Hepatic stellate cell (primary cell): ENCODE measurements at regions not wholly inside any gene's neighbourhood (a gene's known extent, or its start where the extent isn't known, plus 50 kb on each side); places are given as distances from the start of the nearest gene placed in this dataset.
A peak's percentile ranks its signal among the peaks of the same experiment; 100 is the strongest.

Source experiments
- DNase-seq: peaks from one replicate; pipeline ENCODE4 v3.0.0; 2011; ENCODE audit warnings: low spot score

- no peak for DNase-seq
Measured at GRCh38 chr5:163357636-163358035, 79.8 kb upstream of the CCNG1 start.

DNA sequence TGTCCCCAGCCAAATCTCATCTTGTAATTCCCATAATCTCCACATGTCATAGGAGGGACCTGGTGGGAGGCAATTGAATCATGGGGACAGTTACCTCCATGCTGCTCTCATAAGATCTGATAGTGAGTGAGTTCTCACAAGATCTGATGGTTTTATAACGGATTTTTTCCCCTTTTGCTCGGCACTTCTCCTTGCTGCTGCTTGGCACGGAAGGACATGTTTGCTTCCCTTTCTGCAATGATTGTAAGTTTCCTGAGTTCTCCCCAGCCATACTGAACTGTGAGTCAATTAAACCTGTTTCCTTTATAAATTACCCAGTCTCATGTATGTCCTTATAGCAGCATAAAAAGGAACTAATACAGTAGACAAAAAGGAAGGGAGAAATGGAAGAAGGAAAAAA, 76.7 kb upstream of the CCNG1 start:
- DNase-seq = no peak

DNA sequence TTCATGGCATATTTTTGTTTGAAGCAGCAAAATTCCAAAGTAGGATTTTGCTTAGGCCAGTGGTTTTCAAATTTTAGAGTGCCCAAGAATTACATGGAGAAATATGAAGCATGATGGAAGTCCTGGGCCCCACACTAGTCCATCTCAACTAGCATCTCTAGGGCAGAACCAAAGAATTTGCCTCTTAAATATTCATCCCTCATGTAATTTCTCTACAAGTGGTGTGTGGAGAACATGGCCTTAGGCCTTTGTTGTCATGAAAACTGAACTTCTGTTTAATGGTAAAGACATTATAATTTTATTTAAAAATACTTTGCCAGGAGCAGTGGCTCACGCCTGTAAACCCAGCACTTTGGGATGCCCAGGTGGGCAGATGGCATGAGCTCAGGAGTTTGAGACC, 75.9 kb upstream of the CCNG1 start:
- no peak for DNase-seq

GRCh38 chr5:163362840-163363371, 74.5 kb upstream of the CCNG1 start:
- DNase-seq = no peak

GRCh38 chr5:163363389-163363788, 74.0 kb upstream of the CCNG1 start:
- DNase-seq = no peak

DNA sequence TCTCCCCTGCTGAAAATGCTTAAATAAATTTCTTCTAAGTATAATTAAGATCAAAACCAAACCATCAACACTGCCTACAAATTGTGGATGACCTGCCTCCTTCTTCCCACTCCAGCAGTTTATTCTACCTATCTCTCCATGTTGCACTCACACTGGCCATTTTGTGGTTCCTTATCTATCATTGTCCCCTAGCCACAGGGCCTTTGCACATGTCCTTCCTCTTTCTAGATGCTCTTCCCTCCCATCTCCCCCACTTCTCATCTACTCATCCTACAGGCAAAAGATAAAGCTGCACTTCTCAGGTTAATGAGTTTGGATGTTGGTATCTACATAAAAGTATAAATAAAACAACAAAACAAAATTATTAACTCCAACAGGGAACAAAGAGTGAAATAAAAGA, 70.6 kb upstream of the CCNG1 start:
- no peak for DNase-seq

DNA sequence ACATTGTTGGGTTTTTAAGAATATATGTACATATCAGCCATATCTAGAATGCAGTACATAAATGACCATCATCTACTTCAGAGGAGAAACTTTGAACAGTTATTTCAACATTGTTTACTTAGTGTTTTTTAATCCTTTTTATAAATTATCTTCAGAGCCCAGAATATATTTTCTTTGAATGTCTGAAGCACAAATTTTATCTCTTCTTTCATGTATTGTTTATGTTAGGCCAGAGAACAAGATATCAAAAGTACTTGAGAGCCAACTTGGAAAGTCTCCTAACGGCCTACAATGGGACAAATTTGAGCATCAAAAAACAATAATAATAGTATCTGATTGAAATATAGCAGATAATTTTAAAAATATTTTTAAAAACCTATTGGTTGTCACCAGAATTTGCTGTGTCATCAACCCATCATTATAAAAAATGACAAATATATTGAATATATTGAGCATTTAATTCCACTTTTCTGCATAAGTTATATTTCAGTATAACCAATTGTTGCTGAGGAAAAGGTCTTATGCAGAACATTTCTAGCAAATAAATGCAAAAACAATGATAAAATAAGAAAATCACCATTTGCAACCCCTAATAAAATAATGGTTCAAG, 67.5 kb upstream of the CCNG1 start:
- no peak for DNase-seq

GRCh38 chr5:163373436-163374084, 63.8 kb upstream of the CCNG1 start:
- no peak for DNase-seq

DNA sequence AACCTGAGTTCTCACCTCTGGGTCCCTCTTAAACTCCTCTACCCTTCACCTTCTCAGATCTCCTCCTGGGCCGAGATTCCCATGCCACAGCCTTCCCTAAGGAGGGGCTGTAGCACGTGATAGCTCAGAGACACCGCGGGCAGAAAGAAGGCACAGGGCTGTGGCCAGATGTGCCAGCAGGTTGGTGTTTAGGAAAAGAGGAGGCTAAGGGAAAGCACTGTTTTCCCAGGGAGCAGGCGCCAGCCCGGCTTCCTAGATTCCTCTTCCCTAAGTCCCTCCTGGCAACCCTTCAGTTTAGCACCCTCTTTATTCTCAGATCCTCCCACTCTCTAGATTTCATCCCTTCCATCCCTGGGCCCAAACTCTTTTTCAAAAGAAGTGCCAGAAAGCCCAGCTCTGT, 59.4 kb upstream of the CCNG1 start:
- DNase-seq = no peak

DNA sequence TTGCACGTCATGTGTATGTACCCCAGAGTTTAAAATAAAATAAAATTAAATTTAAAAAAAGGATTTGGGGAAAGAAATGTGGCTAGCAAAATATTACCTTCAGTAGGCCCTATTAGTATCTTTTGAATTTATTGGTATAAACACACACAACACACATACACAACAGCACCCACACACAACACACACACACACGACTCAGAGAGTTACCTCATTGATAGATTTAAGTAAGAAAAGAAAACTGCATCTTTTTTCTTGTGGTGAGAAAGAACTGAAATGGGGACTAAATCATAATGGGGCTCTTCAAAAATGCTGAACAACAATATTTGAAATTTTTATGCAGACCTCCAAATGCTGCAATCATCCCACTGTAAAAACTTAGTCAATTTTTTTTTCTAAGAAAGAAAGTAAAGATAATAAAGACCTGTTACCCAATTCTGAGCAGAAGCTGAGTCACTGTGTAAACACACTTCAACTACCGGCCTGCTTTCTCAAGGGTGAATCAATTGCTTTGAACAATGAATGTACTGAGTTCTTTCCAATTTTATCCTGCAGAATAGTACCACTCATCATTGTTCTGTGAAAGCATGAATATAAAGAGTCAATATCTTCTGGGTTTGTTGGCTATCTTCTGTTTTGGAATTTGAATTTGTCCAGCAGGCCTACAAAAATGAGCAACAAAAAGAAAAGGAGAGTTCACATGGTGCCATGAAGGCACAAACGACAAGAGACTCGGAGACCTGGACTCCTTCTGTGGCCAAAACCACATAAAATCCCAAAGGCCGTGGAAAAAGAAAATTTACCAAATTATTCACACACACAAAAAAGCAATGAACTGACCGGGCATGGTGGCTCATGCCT, 57.9 kb upstream of the CCNG1 start:
- peak; percentile 7 for DNase-seq

DNA sequence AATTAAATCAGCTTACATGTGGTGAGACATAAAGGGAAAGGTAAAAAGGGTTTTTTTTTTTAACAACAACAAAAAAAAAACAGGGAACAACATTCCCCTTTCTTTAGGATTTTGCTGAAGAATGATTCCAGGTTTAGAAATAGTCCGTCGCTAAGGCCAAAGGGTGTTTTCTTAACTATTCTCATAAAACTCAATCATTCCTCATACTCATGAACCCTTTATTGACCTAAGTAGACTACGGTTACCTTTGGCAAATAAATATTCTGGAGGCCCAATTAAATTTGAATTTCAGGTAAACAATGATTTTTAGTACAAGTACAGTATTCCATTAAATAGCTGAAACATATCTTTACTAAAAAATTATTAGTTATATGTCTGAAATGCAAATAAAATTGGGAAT, 55.6 kb upstream of the CCNG1 start:
- DNase-seq = no peak

- no peak for DNase-seq
Measured at GRCh38 chr5:163383754-163384153, 53.6 kb upstream of the CCNG1 start.

DNA sequence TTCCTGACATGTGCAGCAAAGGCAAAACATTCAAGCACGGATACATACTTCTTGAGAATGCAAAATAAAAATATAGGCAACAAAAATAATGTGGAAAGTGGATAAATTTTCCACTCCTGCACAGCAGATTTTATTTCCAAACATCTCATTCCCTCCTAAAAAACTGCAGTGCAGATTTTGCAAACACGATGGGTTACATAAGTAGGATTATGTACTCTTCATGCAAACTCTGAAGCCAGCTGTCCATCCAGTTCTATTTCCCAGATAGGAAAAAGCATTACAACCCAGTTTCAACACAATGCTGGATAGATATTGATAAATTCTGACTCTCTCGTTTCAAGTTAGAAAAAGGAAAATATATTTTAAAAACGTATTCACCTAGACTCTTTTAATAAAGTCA, 52.7 kb upstream of the CCNG1 start:
- no peak for DNase-seq

DNA sequence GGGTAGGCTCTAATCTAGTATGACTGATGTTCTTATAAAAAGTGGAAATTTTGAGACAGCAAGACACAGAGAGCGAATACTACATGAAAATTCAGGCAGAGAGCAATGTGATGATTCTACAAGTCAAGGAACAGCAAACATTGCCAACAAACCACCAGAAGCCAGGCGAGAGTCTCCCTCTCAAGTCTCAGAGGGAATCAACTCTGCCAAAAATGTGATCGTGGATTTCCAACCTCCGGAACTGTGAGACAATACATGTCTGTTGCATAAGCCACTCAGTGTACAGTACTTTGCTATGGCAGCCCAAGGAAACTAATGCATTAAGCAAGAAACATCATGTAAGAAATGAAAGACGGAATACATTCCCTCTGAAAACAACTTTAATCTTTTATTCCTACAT, 52.1 kb upstream of the CCNG1 start:
- DNase-seq = no peak

GRCh38 chr5:163385824-163386223, 51.6 kb upstream of the CCNG1 start:
- no peak for DNase-seq

- no peak for DNase-seq
Measured at GRCh38 chr5:163386352-163386751, 51.0 kb upstream of the CCNG1 start.

- DNase-seq = no peak
Measured at GRCh38 chr5:163387589-163388343, 49.6 kb upstream of the CCNG1 start.
